ENCODE measurements at regions not wholly inside any gene's neighbourhood (a gene's known extent, or its start where the extent isn't known, plus 50 kb on each side); places are given as distances from the start of the nearest gene placed in this dataset.

- DNase-seq (ENCODE audit: low spot score): no peak
Observed at GRCh38 chr5:6806668-6807067, 93.4 kb downstream of the TENT4A start.

- no peak for DNase-seq (ENCODE audit: low spot score)
Observed at GRCh38 chr5:6808462-6808861, 95.2 kb downstream of the TENT4A start.

GRCh38 chr5:6810641-6811405 is 97.6 kb downstream of the TENT4A start:
- DNase-seq (ENCODE audit: low spot score): no peak

- no peak for DNase-seq (ENCODE audit: low spot score)
Observed at GRCh38 chr5:6812091-6812490, 98.9 kb downstream of the TENT4A start.

GRCh38 chr5:6812800-6813731 is 99.8 kb downstream of the TENT4A start:
- no peak for DNase-seq (ENCODE audit: low spot score)

- DNase-seq (ENCODE audit: low spot score): no peak
Observed at GRCh38 chr5:6814816-6815215, 101.6 kb downstream of the TENT4A start.

- DNase-seq (ENCODE audit: low spot score): no peak
Observed at GRCh38 chr5:6818594-6819511, 105.6 kb downstream of the TENT4A start.

GRCh38 chr5:6819521-6819920 is 106.3 kb downstream of the TENT4A start:
- no peak for DNase-seq (ENCODE audit: low spot score)

GRCh38 chr5:6820851-6821479 is 107.7 kb downstream of the TENT4A start:
- peak; percentile 54 for DNase-seq (ENCODE audit: low spot score)

GRCh38 chr5:6822068-6822467 is 108.8 kb downstream of the TENT4A start:
- DNase-seq (ENCODE audit: low spot score): no peak

- no peak for DNase-seq (ENCODE audit: low spot score)
Observed at GRCh38 chr5:6822556-6823343, 109.5 kb downstream of the TENT4A start.

- DNase-seq (ENCODE audit: low spot score): no peak
Observed at GRCh38 chr5:6823996-6824395, 110.8 kb downstream of the TENT4A start.

GRCh38 chr5:6825678-6826244 is 112.5 kb downstream of the TENT4A start:
- DNase-seq (ENCODE audit: low spot score): no peak

- no peak for DNase-seq (ENCODE audit: low spot score)
Observed at GRCh38 chr5:6826756-6827155, 113.5 kb downstream of the TENT4A start.

GRCh38 chr5:6827526-6828219 is 114.4 kb downstream of the TENT4A start:
- no peak for DNase-seq (ENCODE audit: low spot score)

GRCh38 chr5:6829150-6829784 is 116.0 kb downstream of the TENT4A start:
- DNase-seq (ENCODE audit: low spot score): no peak

- DNase-seq (ENCODE audit: low spot score): no peak
Observed at GRCh38 chr5:6830643-6831239, 117.5 kb downstream of the TENT4A start.

GRCh38 chr5:6831678-6832671 is 118.7 kb downstream of the TENT4A start:
- no peak for DNase-seq (ENCODE audit: low spot score)
